Astrocyte of the spinal cord (primary cell): ENCODE measurements at regions not wholly inside any gene's neighbourhood (a gene's known extent, or its start where the extent isn't known, plus 50 kb on each side); places are given as distances from the start of the nearest gene placed in this dataset.
A peak's percentile ranks its signal among the peaks of the same experiment; 100 is the strongest.

Experiments
- DNase-seq: peaks from one replicate; pipeline ENCODE4 v3.0.0; 2011; ENCODE audit warnings: low read depth, low spot score
- H3K4me3 ChIP-seq: 2 replicates; pipeline ENCODE4 v1.5.1; 2011; ENCODE audit warnings: low read depth, mild to moderate bottlenecking, low read length, moderate library complexity
- CTCF ChIP-seq: IDR thresholded peaks from 2 replicates; pipeline ENCODE4 v1.5.1; 2012; ENCODE audit warnings: low read depth, mild to moderate bottlenecking, low read length, inconsistent platforms
- in situ Hi-C: cut with HindIII; loops from 2 replicates; pipeline ENCODE4 v1.10.0; 2017; ENCODE audit warnings: low sequenced_read_pairs

- H3K4me3 ChIP-seq: no peak overlapping the region
- in situ Hi-C loops: no loop called here
- TF ChIP-seq CTCF: no peak
- DNase-seq: no peak
These were observed 789.6 kb downstream of the RNF144A start for GRCh38 chr2:7706791-7707190.

GRCh38 chr2:7707723-7708122, 790.5 kb downstream of the RNF144A start:
- TF ChIP-seq CTCF: no peak
- DNase-seq: peak; percentile 62
- in situ Hi-C loops: no loop called here
- H3K4me3 ChIP-seq: no peak overlapping the region

- no peak overlapping the region for H3K4me3 ChIP-seq
- in situ Hi-C loops: no loop called here
- DNase-seq: no peak
- no peak for TF ChIP-seq CTCF
These were observed 792.7 kb downstream of the RNF144A start for GRCh38 chr2:7709907-7710306.

GRCh38 chr2:7711167-7711566, 794.0 kb downstream of the RNF144A start:
- DNase-seq: no peak
- in situ Hi-C loops: no loop called here

GRCh38 chr2:7719876-7720275, 802.7 kb downstream of the RNF144A start:
- in situ Hi-C loops: no loop called here
- no peak overlapping the region for H3K4me3 ChIP-seq
- TF ChIP-seq CTCF: no peak
- no peak for DNase-seq

More at GRCh38 chr2:7711167-7711566, 794.0 kb downstream of the RNF144A start:
- TF ChIP-seq CTCF: no peak
- H3K4me3 ChIP-seq: no peak overlapping the region

- in situ Hi-C loops: no loop called here
- no peak for TF ChIP-seq CTCF
- H3K4me3 ChIP-seq: no peak overlapping the region
- DNase-seq: no peak
These were observed 804.3 kb downstream of the RNF144A start for GRCh38 chr2:7721413-7721995.
